ENCODE measurements at regions not wholly inside any gene's neighbourhood (a gene's known extent, or its start where the extent isn't known, plus 50 kb on each side); places are given as distances from the start of the nearest gene placed in this dataset.

- TF ChIP-seq CTCF (IDR thresholded peaks at IDR 0.05; ENCODE audit: low read depth, low read length) (no peak), POLR2A (IDR thresholded peaks at IDR 0.05; ENCODE audit: extremely low read depth, insufficient read length) (no peak), MYC (IDR thresholded peaks at IDR 0.05; ENCODE audit: low read depth, low read length) (no peak), MAX (IDR thresholded peaks at IDR 0.05; ENCODE audit: low read depth, low read length) (no peak)
Measured at GRCh38 chr6:71678091-71678490, 208.3 kb upstream of the RIMS1 start.
